Neural cell (in vitro differentiated cells): ENCODE measurements at regions not wholly inside any gene's neighbourhood (a gene's known extent, or its start where the extent isn't known, plus 50 kb on each side); places are given as distances from the start of the nearest gene placed in this dataset.

Source experiments
- H2AFZ ChIP-seq: fragments of 200-600, 300-800 bp; sonication (generic), shearing (Covaris generic); 2 replicates; pipeline ENCODE4 v1.6.0; 2014; ENCODE audit warnings: low read depth, mild to moderate bottlenecking, antibody characterized with exemption, low read length, moderate library complexity
- H3F3A ChIP-seq: fragments of 200-600 bp; shearing (Covaris generic); 2 replicates; pipeline ENCODE4 v1.6.1; 2016; ENCODE audit warnings: mild to moderate bottlenecking, moderate library complexity, mixed read lengths, antibody characterized with exemption, low read length; ENCODE audit not compliant: insufficient read depth, poor library complexity, severe bottlenecking
- H3K27ac ChIP-seq: fragments of 200-600, 300-800 bp; sonication (generic), shearing (Covaris generic); 2 replicates; pipeline ENCODE4 v1.5.1; 2014; ENCODE audit warnings: mild to moderate bottlenecking, low read length, moderate library complexity
- H3K27me3 ChIP-seq: fragments of 300-800, 200-600 bp; sonication (generic), shearing (Covaris generic); 2 replicates; pipeline ENCODE4 v1.6.0; 2014; ENCODE audit warnings: mild to moderate bottlenecking, low read depth, low read length, moderate library complexity; ENCODE audit not compliant: insufficient read depth
- H3K36me3 ChIP-seq: fragments of 300-800, 200-600 bp; sonication (generic), shearing (Covaris generic); 2 replicates; pipeline ENCODE4 v1.5.1; 2014; ENCODE audit warnings: mild to moderate bottlenecking, antibody characterized with exemption, low read length, moderate library complexity; ENCODE audit not compliant: insufficient read depth
- H3K4me2 ChIP-seq: fragments of 300-800, 200-600 bp; sonication (generic), shearing (Covaris generic); 2 replicates; pipeline ENCODE4 v1.6.0; 2014; ENCODE audit warnings: mild to moderate bottlenecking, low read length
- H3K4me3 ChIP-seq: fragments of 300-800, 200-600 bp; sonication (generic), shearing (Covaris generic); 2 replicates; pipeline ENCODE4 v1.5.1; 2014; ENCODE audit warnings: mild to moderate bottlenecking, low read length, moderate library complexity
- H3K79me2 ChIP-seq: fragments of 200-600 bp; shearing (Covaris generic); replicated peaks from 2 replicates; pipeline ENCODE4 v1.6.0; 2014; ENCODE audit warnings: mild to moderate bottlenecking, low read length, moderate library complexity; ENCODE audit not compliant: insufficient read depth
- H3K9ac ChIP-seq: fragments of 300-800, 200-600 bp; sonication (generic), shearing (Covaris generic); 2 replicates; pipeline ENCODE4 v1.6.1; 2016; ENCODE audit warnings: mild to moderate bottlenecking, low read length, mixed read lengths
- H3K9me2 ChIP-seq: fragments of 200-600 bp; shearing (Covaris generic); 2 replicates; pipeline ENCODE4 v1.6.1; 2016; ENCODE audit warnings: mild to moderate bottlenecking, low read length, mixed read lengths; ENCODE audit not compliant: insufficient read depth
- H3K9me3 ChIP-seq: fragments of 200-600, 300-800 bp; sonication (generic), shearing (Covaris generic); 2 replicates; pipeline ENCODE4 v1.6.1; 2016; ENCODE audit warnings: mild to moderate bottlenecking, mixed run types, low read length, moderate library complexity, mixed read lengths
- H4K20me1 ChIP-seq: fragments of 200-600 bp; shearing (Covaris generic); 2 replicates; pipeline ENCODE4 v1.6.1; 2016; ENCODE audit warnings: mild to moderate bottlenecking, mixed run types; ENCODE audit not compliant: insufficient read depth
- EP300 ChIP-seq: fragments of 450-650 bp; conservative IDR thresholded peaks from 2 replicates; pipeline ENCODE4 v1.6.1; 2014; ENCODE audit warnings: antibody characterized with exemption, mild to moderate bottlenecking, moderate library complexity; ENCODE audit not compliant: poor library complexity, severe bottlenecking
- EZH2 ChIP-seq: fragments of 200-600, 300-800 bp; shearing (Covaris generic), sonication (generic); IDR thresholded peaks from 2 replicates; pipeline ENCODE4 v1.6.1; 2014; ENCODE audit warnings: antibody characterized with exemption, low read length, borderline replicate concordance, mild to moderate bottlenecking; ENCODE audit not compliant: insufficient read depth, poor library complexity, severe bottlenecking
- MXI1 ChIP-seq: fragments of 450-650 bp; conservative IDR thresholded peaks from 2 replicates; pipeline ENCODE4 v1.6.1; 2014; ENCODE audit warnings: antibody characterized with exemption, mild to moderate bottlenecking; ENCODE audit not compliant: poor library complexity, severe bottlenecking
- POLR2AphosphoS5 ChIP-seq: IDR thresholded peaks from 2 replicates; pipeline ENCODE4 v1.6.1; 2012
- RAD21 ChIP-seq: fragments of 450-650 bp; conservative IDR thresholded peaks from 2 replicates; pipeline ENCODE4 v1.6.1; 2014; ENCODE audit warnings: antibody characterized with exemption, mild to moderate bottlenecking, moderate library complexity
- SMC3 ChIP-seq: fragments of 450-650 bp; conservative IDR thresholded peaks from 2 replicates; pipeline ENCODE4 v1.6.1; 2014; ENCODE audit warnings: antibody characterized with exemption, mild to moderate bottlenecking, moderate library complexity; ENCODE audit not compliant: poor library complexity
- TAF1 ChIP-seq: IDR thresholded peaks from 2 replicates; pipeline ENCODE4 v1.6.1; 2012; ENCODE audit warnings: low read depth
- TF ChIP-seq, protein P1 (sequence below): IDR thresholded peaks from 2 replicates; pipeline ENCODE4 v1.6.1; 2012; ENCODE audit warnings: borderline replicate concordance
- TF ChIP-seq, protein P2 (sequence below): fragments of 450-650 bp; IDR thresholded peaks from 2 replicates; pipeline ENCODE4 v1.5.1; 2014; ENCODE audit warnings: antibody characterized with exemption, mild to moderate bottlenecking, moderate library complexity; ENCODE audit not compliant: poor library complexity, severe bottlenecking

DNA sequence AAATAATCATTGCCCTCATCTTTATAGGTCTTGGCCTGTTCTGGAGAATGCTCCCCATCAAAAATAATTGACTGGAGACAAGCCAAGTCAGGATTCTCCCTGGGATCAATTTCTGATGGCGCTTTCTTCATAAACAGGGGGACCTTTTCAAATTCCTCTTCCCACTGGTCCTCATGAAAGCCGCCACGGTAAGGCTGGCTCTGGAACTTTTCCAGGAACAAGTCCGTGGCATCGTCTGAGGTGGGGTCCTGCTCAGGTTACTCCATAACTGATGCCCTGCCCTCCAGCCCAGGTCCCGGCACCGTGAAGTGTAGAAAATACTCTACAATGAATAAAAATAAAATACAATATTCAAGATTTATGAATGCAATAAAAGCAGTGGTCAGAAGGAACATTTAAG, 79.4 kb upstream of the IGFBP3 start:
- Histone ChIP-seq H3K79me2 (no peaks in the 10 kb centered on the region), H3K27me3 (no peaks in the 10 kb centered on the region), H3K36me3 (no peaks in the 10 kb centered on the region), H4K20me1 (no peaks in the 10 kb centered on the region), H3K4me3 (no peak overlapping the region), H3K4me2 (no peak overlapping the region), H3K9me2 (no peaks in the 10 kb centered on the region), H3K27ac (no peak overlapping the region), H3K9ac (no peak overlapping the region), H3K9me3 (no peaks in the 10 kb centered on the region), H2AFZ (no peak overlapping the region), H3F3A (no peaks in the 10 kb centered on the region)
- TF ChIP-seq SMC3 (no peak), MXI1 (no peak), RAD21 (no peak), EZH2 (no peak), POLR2AphosphoS5 (no peak), TAF1 (no peak), EP300 (no peak)
- TF ChIP-seq, protein P1, sequence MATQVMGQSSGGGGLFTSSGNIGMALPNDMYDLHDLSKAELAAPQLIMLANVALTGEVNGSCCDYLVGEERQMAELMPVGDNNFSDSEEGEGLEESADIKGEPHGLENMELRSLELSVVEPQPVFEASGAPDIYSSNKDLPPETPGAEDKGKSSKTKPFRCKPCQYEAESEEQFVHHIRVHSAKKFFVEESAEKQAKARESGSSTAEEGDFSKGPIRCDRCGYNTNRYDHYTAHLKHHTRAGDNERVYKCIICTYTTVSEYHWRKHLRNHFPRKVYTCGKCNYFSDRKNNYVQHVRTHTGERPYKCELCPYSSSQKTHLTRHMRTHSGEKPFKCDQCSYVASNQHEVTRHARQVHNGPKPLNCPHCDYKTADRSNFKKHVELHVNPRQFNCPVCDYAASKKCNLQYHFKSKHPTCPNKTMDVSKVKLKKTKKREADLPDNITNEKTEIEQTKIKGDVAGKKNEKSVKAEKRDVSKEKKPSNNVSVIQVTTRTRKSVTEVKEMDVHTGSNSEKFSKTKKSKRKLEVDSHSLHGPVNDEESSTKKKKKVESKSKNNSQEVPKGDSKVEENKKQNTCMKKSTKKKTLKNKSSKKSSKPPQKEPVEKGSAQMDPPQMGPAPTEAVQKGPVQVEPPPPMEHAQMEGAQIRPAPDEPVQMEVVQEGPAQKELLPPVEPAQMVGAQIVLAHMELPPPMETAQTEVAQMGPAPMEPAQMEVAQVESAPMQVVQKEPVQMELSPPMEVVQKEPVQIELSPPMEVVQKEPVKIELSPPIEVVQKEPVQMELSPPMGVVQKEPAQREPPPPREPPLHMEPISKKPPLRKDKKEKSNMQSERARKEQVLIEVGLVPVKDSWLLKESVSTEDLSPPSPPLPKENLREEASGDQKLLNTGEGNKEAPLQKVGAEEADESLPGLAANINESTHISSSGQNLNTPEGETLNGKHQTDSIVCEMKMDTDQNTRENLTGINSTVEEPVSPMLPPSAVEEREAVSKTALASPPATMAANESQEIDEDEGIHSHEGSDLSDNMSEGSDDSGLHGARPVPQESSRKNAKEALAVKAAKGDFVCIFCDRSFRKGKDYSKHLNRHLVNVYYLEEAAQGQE: no peak
- TF ChIP-seq, protein P2, sequence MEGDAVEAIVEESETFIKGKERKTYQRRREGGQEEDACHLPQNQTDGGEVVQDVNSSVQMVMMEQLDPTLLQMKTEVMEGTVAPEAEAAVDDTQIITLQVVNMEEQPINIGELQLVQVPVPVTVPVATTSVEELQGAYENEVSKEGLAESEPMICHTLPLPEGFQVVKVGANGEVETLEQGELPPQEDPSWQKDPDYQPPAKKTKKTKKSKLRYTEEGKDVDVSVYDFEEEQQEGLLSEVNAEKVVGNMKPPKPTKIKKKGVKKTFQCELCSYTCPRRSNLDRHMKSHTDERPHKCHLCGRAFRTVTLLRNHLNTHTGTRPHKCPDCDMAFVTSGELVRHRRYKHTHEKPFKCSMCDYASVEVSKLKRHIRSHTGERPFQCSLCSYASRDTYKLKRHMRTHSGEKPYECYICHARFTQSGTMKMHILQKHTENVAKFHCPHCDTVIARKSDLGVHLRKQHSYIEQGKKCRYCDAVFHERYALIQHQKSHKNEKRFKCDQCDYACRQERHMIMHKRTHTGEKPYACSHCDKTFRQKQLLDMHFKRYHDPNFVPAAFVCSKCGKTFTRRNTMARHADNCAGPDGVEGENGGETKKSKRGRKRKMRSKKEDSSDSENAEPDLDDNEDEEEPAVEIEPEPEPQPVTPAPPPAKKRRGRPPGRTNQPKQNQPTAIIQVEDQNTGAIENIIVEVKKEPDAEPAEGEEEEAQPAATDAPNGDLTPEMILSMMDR: no peak

DNA sequence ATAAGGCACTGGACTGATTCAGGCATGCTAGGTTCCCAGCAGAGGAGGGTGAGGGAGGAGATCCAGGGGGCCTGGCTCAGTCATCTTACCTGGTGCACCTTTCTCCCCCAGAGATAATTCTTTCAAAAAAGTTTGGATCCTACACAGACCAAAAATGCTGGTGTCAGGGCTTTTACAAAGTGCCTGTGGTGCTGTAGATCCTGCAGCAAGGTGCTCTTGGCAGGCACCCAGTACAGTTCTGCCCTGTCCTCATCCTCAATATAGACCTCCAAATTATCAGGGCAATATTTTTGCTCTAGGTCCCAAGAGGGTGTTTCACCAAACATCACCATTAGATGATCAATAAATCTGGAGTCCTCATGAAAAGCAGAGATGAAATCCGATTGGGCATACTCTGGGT, 78.5 kb upstream of the IGFBP3 start:
- no peak for TF ChIP-seq SMC3
- TF ChIP-seq TAF1: no peak
- no peak for TF ChIP-seq RAD21
- no peak for TF ChIP-seq EZH2
- no peak for TF ChIP-seq POLR2AphosphoS5
- TF ChIP-seq, protein P2: no peak
- no peak for TF ChIP-seq MXI1
- TF ChIP-seq EP300: no peak
- TF ChIP-seq, protein P1: no peak
- Histone ChIP-seq H3K4me3 (no peak overlapping the region), H3K27me3 (no peaks in the 10 kb centered on the region), H3K9me2 (no peaks in the 10 kb centered on the region), H3K36me3 (no peaks in the 10 kb centered on the region), H3K4me2 (no peak overlapping the region), H3F3A (no peaks in the 10 kb centered on the region), H2AFZ (no peak overlapping the region), H3K9ac (no peak overlapping the region), H3K9me3 (no peaks in the 10 kb centered on the region), H4K20me1 (no peaks in the 10 kb centered on the region), H3K79me2 (no peaks in the 10 kb centered on the region), H3K27ac (no peak overlapping the region)
